C1 segment of cervical spinal cord (tissue), 14 donors: ENCODE measurements at regions not wholly inside any gene's neighbourhood (a gene's known extent, or its start where the extent isn't known, plus 50 kb on each side); places are given as distances from the start of the nearest gene placed in this dataset.

Experiments used
- DNase-seq, 14 donors: peaks; one replicate each; lab custom pipeline; 2025; lab: John Stamatoyannopoulos, UW

DNA sequence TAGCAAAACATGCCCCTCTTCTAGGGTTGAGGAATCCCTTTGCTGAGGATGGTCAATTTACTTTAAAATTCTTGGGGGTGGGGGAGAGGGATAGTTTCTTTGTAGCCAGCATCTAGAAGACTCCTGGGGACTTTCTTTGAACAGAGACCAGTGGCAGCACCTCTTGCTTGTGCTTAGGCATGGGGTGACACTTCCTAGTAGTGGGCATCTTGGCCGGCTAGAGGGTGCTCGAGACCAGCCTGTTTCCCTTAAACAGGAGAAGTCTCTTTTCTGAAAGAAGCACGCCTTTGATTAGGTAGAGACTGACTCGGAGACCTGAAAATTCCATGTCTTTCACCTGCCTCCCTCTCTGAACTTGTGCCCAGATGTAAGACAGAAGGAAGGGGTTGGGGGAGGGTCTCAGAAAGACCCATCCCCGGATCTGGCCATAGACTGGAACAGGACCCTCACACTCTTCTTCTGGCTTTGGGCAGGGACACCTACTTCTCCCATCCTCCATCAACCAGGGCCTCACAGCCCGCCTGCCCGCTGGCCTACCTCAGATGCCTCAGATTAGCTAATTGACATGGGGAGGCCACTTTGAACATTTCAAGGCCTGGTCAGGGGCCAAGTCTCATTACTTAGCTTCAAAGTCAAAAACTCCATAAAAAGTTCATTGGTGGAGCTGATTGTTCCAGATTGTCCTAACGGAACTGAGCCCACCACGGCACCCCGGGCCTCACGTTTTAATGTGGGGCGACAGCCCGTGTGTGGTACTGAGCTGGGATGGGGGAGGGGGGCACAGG, 172.2 kb downstream of the CDC5L start:
- DNase-seq: no peak

DNA sequence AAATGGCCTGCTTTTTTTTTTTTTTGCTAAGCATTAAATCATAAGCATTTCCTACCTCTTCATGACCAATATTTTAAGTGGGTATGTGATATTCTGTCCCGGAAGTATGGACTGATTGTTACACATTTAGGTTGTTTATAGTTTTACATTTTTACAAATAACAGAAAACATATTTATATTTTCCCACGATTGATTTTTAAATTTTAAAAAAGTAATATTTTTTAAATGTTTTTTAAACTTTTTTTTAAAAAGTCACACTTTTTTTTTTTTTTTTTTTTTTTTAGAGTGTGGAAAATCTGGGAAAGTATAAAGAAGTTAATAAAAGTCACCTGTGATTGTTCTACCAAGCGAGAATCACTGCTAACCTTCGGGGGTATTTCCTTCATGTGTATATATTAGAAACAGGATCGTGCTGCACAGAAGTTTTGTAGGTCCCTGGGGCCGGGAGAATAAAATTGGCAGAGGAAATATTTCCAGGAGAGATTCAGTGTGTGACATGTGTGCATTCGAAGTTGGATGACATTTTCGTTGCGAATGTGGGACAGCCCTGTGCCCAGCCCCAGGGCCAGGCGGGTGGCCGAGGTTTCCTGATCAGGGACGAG, 173.1 kb downstream of the CDC5L start:
- no peak for DNase-seq

DNA sequence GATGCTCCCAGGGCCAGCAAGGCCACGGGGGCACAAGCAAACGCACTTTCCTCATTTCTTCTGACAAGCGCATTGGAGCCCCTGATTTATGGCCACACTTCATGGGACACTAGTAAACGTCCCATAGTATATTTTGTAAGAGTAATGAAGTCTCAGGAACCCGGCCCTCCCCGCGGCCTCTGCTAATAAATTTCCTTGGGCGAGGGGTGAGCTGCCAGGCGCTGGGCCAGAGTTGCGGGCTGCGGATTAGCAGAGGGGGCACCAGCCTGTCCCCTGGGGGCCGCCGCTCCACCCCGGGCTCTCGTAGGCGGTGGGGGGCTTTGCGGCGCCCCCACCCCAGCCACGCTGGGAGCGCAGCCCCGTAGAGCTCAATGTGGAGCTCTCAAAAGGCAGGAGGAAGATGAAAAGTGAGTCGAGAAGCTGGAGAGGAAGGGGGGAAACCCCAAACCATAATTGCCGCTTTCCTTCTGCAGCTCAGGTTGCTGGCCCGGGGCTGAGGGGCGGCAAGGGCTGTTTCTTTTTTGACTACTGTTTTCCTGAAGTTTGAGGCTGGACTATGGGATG, 173.6 kb downstream of the CDC5L start:
- DNase-seq: no peak

DNA sequence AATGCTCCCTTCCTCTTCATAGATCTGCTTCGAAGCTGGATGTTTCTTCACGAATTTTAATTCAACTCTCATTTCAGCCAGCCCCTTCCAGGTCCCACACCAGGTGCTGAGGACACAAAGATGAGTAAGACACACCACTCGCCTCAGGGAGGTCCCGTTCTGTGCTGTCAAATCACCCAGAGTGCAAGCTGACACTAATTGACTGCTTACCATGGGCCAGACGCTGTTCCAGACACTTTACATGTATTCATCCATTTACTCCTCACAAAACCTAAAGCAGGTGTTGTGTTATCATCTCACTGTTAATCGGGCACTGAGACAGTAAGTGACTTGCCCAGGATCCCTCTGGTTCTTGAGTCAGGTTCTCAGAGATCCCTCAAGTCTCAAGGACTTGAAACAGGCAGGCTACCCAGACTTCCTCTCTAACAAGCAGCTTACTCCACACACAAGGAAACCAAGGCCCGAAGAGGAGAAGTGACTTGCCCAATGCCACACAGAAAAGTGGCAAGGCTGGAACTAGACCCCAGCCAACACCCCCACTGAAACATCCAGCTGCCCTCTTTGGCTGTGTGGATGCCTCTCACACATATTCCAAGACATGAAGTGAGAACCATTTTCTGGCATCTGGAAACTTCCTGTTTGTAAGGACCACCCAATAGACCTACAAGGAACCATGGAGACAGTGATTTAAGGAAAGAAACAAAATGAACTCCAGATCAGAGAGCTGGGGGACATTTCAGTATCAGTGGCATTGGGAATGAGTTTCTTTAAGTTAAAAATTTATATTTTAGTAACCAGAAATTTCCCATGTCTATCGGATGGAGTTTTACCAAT, 174.5 kb downstream of the CDC5L start:
- no peak for DNase-seq

DNA sequence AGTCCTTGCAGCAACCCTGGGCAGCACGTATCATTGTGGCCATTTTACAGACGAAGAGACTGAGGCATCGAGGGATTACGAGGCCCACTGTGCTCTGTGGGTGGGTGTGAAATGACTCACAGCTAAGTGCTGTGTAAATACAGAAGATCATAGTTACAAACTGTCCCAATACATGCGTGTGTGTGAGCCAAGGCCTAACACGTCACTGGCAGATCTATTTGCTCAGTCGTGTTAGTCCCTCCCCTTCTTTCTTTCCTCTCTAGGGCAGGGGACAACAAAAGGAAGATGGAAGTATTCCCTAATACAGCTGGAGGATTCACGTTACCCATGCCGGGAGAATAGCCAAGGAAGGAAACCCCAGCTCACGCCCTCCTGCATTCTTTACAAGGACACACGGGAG, 175.9 kb downstream of the CDC5L start:
- DNase-seq: no peak

DNA sequence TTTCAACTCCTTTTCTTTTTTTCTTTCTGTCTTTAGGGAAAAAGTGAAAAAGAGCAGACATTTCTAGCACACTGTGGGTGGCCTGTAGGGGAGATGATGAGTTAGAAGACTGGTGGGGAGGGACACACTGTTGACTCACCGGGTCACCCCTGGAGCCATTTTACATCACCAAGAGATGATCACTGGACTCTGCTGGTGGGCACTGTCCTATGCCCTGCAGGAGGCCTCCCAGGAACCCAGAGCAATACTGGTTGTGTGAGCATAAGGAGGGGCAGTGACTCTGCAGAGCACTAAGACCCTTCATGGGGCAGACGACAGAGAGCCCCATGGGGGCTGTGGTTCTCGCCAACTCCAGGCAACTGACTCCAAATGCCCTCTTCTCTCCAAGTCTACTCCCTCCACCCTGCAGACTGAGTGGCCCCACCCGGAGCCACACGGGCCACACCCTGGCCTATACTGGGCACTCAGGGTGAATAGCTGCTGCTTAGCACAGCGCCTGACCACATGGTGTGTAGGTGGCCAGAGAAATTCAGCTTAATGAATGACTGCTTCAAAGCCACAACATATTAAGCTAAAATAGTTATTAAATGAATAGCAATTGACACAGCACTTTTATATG, 177.5 kb downstream of the CDC5L start:
- DNase-seq: no peak

DNA sequence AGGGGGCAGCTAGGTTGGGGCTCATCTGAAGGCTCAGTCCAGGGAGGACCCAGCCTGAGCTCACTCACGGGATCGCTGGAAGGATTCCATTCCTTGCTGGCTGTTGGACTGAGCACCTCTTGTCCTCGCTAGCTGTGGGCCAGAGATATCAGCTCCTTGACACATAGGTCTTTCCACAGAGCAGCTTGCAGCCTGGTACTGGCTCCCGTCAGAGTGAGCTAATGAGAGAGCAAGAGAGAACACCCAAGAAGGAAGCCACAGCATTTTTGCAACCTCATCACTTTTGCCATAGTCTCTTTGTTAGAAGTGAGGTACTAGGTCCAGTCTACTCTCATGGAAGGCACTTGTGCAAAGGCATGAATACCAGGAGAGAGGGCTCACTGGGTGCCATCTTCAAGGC, 179.9 kb downstream of the CDC5L start:
- peak in 1 of 14 donors; percentile 7 for DNase-seq

DNA sequence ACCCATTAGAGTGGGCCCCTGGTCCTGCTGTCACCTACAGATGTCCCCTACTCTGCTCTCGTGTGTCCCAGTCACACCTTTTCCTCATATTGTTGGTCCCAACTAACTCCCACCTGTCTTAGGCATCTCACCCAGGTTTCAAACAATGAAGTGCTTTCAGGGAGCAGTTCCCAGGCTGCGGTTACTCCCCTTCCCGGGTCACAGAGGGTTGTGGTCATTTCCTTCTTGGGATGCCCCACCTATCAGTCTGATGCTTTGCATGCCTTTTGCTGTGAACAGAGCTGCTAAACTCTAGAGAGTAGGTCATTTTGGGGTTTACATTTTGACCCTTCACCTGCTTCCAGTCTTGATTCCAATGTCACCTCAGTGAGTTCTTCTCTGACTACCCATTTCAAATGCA, 181.6 kb downstream of the CDC5L start:
- no peak for DNase-seq

DNA sequence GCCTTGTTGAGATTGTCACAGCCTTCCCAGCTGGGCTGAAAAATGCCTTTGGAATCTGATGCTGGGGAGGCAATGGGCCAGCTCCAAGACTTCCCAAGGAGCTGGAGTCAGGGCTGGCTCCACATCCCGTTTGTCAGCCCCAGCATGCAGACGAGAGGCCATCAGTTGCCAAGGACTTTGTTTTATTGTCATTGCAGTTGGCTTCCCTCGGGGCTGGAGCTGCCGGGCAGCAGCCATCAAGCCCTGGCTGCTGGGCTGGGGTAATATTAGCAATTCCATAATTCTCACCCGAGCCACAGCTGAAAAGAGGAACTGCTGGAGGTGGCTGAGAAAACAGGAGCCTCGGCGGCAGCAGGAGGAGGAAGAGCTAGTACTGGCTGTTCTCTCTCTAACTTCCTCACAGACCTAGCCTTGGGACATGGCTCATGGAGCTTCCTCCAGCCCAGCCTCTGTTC, 182.5 kb downstream of the CDC5L start:
- DNase-seq: peak in 9 of 14 donors; percentile 16 to 73 (median 42)

DNA sequence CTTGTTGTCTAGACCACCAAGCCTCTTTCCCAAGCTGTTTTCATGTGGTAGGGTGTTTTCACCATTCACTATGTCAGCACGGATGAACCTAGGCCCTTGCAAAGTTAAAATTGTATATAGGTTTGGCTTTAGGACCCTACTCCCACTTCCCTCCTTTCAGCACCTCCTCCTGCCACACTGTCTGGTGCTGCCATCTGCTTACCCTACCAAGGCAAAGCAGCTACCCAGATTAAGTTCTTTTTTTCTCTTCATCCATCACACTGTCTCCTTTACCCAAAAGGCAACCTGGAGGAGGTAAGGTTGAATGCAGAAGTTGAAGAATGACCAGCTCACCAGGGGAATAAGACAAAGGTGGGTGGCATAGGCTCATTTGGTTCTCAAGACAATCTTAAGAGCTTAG, 184.0 kb downstream of the CDC5L start:
- no peak for DNase-seq

DNA sequence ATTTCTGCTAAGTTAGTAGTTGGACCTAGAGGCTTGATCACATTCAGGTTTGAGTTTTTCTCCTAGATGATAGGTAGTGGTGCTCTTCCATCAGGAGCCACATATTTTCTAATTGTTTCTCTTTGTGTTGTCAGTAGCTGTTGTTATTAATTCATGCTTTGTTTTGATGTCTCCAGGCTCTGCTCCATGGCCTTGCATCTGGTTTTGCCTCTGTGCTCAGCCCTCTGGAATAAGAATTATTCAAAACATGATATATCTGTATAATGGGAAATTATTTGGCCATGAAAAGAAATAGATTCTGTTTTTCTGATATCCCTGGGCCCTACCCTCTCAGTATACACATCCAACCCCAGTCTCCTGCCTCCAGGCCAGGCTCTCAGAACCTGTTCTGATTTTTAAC, 184.8 kb downstream of the CDC5L start:
- no peak for DNase-seq

DNA sequence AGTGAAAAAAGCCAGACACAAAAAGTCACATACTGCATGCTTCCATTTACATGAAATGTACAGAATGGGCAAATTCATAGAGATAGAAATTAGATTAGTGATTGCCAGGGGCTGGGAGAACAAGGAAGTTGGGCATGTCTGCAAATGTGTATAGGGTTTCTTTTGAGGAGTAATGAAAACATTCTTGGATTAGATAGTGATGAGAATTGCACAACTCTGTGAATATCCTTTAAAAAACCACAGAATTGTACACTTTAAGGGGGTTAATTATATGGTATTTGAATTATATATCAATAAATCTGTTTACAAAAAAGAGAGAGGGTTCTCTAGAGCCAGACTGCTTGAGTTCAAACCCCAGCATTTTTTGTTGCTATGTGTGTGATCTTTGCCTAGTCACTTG, 188.1 kb downstream of the CDC5L start:
- no peak for DNase-seq

DNA sequence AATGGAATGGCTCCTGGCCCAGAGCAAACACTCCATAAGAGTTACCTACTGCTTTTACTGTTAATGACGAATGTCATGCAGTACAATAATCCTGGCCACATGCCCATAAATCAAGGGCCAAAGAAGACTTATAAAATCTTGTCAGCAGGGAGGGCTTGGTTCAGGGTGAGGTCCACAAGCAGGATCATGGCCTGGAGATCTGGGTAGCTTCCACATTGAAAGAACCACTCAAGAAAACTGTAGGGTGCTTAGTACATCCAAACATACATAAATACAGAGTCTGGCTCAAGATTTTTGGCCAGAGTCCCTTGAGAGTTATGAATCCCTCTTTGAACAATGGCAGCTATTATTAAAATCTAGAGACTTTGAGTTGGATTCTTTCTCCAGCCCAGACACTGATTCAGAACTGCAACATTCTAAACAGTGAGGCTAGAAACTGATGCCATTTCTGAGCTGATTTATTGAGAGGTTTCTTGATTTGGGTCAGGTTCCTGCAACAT, 188.7 kb downstream of the CDC5L start:
- DNase-seq: no peak

DNA sequence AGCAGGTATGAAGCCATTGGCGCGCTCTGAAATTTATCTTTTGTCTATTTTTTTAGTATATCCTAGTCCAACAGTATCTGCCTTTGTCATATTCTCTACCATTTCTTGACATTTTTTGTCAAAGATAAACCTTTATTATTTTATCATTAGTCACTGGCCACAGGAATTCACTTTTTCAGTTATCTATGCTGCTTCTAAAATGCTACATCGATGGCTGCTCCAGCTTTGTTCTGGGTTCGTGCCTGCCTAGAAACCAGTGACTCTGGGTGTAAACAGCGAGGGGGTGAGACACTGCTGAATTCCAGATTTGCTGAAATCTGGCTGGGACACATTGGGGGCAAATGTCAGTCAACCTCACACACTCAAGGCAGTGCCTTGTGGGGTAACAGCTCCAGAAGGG, 193.4 kb downstream of the CDC5L start:
- no peak for DNase-seq

DNA sequence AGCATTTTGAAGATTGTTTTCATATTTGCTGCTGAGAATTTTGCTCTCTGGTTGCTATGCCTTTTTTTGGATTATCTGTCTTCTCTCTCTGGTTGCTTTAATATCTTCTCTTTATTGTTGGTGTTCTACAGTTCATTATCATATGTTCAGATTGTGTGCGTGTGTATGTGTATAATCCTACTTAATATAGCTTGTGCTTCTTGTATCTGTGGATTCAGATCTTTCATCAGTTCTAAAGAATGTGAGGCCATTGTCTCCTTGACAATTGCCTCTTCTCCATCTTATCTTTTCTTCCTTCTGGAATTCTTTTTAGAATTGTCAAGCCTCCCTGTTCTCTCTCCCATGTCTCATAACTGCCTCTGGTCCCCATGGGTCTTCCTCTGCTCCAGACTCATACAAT, 195.4 kb downstream of the CDC5L start:
- no peak for DNase-seq

DNA sequence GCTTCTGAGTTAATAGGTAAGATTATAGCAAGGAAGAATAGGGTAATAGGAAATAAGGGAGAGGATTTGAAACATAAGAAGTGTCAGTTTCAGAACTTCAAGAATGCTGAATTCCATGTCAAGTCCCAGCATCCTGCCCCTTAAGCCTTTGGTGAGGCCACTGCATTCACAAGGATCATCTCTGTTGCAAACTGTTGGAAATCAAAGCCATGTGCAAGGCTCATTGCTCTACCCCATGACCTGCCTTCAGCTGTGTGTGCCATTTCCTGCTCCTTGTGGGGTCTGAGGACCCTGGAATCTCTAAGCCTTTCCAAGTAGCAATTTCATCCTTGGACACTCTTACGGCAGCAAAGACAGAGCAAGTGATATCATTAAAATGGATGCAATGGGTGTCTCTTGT, 203.0 kb downstream of the CDC5L start:
- DNase-seq: no peak

DNA sequence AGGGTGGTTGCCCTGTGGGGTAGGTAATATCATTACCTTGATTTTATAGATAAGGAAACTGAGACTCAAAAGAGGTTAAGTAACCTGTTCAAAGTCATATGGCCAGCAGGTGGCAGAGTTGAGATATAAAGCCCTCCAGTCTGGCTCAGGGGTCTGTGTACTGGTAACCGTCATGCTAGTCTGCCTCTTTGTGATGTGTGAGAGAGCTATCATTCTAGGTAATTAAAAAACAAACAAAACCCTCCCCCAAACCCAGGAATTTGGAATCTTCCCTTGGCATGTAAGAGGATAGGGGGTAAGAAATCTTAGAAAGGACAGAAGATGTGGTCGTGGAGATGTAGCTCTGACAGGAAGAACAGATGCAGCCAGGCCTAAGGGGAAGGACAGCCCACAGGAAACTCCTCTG, 206.0 kb downstream of the CDC5L start:
- no peak for DNase-seq

DNA sequence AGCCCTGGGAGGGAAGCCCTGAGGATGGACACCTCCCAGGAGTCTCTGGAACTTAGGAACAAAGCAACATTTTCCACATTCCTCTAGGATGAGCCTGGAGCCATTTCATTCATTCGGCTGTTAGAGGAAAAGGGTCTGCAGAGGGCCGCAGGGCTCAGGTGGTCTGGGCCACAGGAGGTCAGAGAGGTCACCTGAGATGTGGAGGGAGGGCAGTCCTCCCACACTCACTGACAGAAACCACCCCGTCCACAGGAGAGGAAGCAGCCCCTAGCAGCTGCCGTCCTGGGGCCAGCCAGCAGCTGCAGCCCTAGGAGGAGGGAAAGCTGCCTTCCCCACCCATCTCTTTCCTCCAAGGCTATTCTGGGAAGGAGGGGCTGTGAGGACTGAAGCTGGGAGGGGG, 207.0 kb downstream of the CDC5L start:
- DNase-seq: no peak

DNA sequence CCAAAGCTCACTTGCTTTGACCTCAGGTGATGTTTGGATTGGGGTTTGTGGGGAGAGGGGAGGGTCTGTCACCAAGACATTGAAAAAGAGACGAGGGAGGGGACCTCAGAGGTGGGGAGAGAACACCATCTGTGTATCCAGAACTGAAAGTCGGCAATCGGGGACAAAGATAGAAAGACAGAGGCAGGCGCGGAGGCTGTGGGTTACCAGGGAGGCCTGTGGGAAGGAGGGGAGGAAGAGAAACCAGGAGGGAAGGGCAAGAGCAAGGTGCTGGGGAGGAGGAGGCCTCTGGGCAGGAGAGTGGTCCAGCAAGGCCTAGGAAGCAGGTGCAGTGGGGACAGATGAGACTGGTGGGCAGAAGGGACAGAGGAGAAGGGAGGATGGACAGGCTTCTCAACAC, 211.2 kb downstream of the CDC5L start:
- DNase-seq: no peak

DNA sequence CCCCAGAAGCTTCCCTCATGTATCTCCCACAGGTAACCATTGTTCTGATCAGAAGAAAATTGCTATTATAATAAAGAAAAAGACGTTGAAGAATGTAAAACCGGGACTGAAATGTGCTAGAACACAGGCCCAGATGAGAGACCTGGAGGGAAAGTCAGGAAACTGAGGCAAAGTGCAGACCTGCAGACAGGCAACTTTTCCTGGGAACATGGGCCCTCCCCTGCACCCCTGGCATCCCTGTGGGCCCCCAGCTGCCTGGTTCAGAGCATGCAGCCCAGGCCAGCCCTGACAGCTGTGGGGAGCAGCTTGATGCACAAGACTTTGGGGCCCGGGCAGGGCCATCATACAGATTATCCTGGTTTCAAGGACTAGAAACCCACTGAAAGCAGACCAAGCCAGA, 212.2 kb downstream of the CDC5L start:
- DNase-seq: no peak

DNA sequence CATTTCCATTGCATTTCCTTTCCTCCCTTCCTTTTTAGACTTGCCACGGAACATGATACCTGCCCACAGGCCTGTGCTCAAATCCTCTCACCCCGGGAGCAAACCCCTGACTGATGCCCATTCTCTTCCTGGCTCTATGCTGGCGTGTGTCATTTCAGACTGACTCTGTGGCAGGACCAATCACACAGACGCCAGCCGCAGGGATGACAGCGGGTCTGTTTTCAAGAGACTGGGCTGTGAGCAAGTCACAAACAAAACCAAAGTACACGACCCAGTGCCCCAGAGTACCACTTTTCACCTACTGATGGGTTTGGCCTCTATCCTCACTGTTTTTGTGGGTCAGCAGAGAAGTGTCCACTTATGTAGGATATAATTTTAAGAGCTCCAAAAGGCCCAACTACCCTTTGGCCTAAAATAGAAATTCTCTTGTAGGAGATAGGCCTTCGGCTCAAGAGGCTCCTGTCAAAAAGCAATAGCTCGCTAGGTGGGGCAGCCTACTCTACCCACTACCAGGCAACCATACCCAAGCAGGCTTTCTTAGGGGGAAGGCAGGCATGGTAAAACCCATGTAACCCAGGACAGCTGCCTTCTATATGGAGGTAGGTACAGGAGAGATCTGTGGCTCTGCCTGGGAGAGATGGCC, 215.7 kb downstream of the CDC5L start:
- no peak for DNase-seq
